DND-41 (cell line): ENCODE measurements at regions not wholly inside any gene's neighbourhood (a gene's known extent, or its start where the extent isn't known, plus 50 kb on each side); places are given as distances from the start of the nearest gene placed in this dataset.

ENCODE experiments used
- EZH2 ChIP-seq: IDR thresholded peaks from 3 replicates; pipeline ENCODE4 v1.6.1; 2012; ENCODE audit warnings: borderline replicate concordance, low read depth, mild to moderate bottlenecking, moderate library complexity, low read length, inconsistent platforms; ENCODE audit not compliant: severe bottlenecking
- TF ChIP-seq, protein P1 (sequence below): IDR thresholded peaks from 2 replicates; pipeline ENCODE4 v1.5.1; 2012; ENCODE audit warnings: borderline replicate concordance, low read length, moderate library complexity, mild to moderate bottlenecking; ENCODE audit not compliant: poor library complexity, severe bottlenecking; ENCODE audit errors: extremely low read depth

DNA sequence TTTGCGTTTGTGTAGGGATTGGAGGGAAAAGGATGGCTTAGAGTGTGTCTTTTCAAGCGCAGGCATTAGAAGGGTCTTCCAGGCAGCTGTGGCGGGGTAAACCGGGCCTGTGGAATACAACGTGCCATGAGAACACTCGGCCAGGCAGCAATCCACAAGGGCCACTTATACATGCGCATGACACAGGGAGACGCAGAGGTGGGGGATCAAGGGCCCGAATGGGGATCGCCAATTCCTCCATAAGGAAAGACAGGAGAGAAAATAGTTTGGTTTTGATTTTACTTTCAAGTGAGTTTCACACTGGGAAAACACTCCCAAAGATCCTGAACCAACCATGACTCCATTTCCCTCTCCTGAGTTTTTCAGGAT, 71.6 kb downstream of the SPRING1 start:
- TF ChIP-seq, protein P1, sequence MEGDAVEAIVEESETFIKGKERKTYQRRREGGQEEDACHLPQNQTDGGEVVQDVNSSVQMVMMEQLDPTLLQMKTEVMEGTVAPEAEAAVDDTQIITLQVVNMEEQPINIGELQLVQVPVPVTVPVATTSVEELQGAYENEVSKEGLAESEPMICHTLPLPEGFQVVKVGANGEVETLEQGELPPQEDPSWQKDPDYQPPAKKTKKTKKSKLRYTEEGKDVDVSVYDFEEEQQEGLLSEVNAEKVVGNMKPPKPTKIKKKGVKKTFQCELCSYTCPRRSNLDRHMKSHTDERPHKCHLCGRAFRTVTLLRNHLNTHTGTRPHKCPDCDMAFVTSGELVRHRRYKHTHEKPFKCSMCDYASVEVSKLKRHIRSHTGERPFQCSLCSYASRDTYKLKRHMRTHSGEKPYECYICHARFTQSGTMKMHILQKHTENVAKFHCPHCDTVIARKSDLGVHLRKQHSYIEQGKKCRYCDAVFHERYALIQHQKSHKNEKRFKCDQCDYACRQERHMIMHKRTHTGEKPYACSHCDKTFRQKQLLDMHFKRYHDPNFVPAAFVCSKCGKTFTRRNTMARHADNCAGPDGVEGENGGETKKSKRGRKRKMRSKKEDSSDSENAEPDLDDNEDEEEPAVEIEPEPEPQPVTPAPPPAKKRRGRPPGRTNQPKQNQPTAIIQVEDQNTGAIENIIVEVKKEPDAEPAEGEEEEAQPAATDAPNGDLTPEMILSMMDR: no peak
- TF ChIP-seq EZH2: no peak
